ENCODE measurements at regions not wholly inside any gene's neighbourhood (a gene's known extent, or its start where the extent isn't known, plus 50 kb on each side); places are given as distances from the start of the nearest gene placed in this dataset.

DNA sequence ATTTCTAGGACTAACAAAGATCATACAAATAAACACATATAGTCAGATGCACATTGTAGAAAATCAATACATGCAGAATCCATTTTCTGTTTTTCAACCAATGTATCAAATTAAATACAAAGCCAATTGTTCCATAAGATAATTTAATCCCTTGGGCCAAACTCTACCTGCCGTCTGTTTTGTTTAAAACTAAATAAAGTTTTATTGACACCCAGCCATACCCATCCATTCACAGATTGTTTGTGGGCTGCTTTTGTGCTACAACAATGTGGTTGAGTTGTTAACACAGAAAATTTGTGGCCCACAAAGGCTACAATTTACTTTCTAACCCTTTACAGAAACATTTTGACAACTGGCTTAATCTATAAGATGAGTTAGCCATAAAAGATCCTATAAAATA, 484.0 kb upstream of the ID2 start:
- no peaks in the 10 kb centered on the region for H3K4me1 ChIP-seq (replicated peaks in 1 of 2; ENCODE audit: control insufficient read depth in 2 of 2, insufficient read depth in 2 of 2, low read length in 2 of 2)
- no peak overlapping the region for H3K4me2 ChIP-seq (ENCODE audit: insufficient read depth, low read length)
- H3K27ac ChIP-seq (ENCODE audit: extremely low read depth, low read depth, low read length), result no peak overlapping the region
- ChIA-PET CTCF (ENCODE audit: low intra/inter-chr PET ratio) (no interaction called here), POLR2A (interaction anchor here (0.8 kb wide), 1 partner anchor 1847 kb away, joined by 3 read pairs; no protein-coding TSS in a partner anchor)
- H3K27me3 ChIP-seq (ENCODE audit: control insufficient read depth in 2 of 2, insufficient read depth in 2 of 2, low read length in 2 of 2), result peaks cover 12 to 14% of the 10 kb centered on the region in 2 experiments; a peak in 4 of 5 replicates
- H3K9me3 ChIP-seq (replicated peaks; ENCODE audit: control insufficient read depth, insufficient read depth, low read depth, low read length), result no peaks in the 10 kb centered on the region
- 6% methylated on average over 1 of the region's 1 CpG for WGBS (ENCODE audit: insufficient coverage, low coverage, missing lambda C conversion rate)
- H3K9ac ChIP-seq (ENCODE audit: insufficient read depth in 1 of 2, low read depth in 2 of 2, low read length in 2 of 2), result no peak overlapping the region
- no peaks in the 10 kb centered on the region for H3K36me3 ChIP-seq (ENCODE audit: control insufficient read depth, insufficient read depth, low read length)
- DNase-seq (ENCODE audit: extremely low read depth in 1 of 4, low spot score in 3 of 4) (no peak), FAIRE-seq (no peak), ATAC-seq (no peak)
- H3K9me1 ChIP-seq (ENCODE audit: control insufficient read depth, insufficient read depth, low read length), result no peaks in the 10 kb centered on the region
- no peak overlapping the region for H3K4me3 ChIP-seq
- no peak overlapping the region for H2AFZ ChIP-seq (ENCODE audit: low read depth, low read length)
- BruUV-seq (replicated peaks), result no TSS peak
- no peaks in the 10 kb centered on the region for H3K79me2 ChIP-seq (ENCODE audit: control insufficient read depth, insufficient read depth, low read length)
- H4K20me1 ChIP-seq (replicated peaks; ENCODE audit: control insufficient read depth, insufficient read depth, low read length), result no peaks in the 10 kb centered on the region
- in situ Hi-C loops (cut with MboI) (no loop called here), intact Hi-C loops (cut with micrococcal nuclease) (no loop called here)
- no peak for TF ChIP-seq CREBBP (IDR thresholded peaks at IDR 0.05; ENCODE audit: low read depth, low read length)
- no peak for TF ChIP-seq HMGN3 (IDR thresholded peaks at IDR 0.05; ENCODE audit: borderline replicate concordance, extremely low read depth, insufficient read length, low read depth, low read length)
- TF ChIP-seq ZSCAN29 (IDR thresholded peaks at IDR 0.05), result no peak
- TF ChIP-seq, protein P1, sequence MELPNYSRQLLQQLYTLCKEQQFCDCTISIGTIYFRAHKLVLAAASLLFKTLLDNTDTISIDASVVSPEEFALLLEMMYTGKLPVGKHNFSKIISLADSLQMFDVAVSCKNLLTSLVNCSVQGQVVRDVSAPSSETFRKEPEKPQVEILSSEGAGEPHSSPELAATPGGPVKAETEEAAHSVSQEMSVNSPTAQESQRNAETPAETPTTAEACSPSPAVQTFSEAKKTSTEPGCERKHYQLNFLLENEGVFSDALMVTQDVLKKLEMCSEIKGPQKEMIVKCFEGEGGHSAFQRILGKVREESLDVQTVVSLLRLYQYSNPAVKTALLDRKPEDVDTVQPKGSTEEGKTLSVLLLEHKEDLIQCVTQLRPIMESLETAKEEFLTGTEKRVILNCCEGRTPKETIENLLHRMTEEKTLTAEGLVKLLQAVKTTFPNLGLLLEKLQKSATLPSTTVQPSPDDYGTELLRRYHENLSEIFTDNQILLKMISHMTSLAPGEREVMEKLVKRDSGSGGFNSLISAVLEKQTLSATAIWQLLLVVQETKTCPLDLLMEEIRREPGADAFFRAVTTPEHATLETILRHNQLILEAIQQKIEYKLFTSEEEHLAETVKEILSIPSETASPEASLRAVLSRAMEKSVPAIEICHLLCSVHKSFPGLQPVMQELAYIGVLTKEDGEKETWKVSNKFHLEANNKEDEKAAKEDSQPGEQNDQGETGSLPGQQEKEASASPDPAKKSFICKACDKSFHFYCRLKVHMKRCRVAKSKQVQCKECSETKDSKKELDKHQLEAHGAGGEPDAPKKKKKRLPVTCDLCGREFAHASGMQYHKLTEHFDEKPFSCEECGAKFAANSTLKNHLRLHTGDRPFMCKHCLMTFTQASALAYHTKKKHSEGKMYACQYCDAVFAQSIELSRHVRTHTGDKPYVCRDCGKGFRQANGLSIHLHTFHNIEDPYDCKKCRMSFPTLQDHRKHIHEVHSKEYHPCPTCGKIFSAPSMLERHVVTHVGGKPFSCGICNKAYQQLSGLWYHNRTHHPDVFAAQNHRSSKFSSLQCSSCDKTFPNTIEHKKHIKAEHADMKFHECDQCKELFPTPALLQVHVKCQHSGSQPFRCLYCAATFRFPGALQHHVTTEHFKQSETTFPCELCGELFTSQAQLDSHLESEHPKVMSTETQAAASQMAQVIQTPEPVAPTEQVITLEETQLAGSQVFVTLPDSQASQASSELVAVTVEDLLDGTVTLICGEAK (IDR thresholded peaks at IDR 0.05), result peak; percentile 83
- TF ChIP-seq, protein P1 (CRISPR knock-in tag; IDR thresholded peaks at IDR 0.05), result no peak

All from K562 (cell line).